BLaER1 treated with 17β-estradiol and CSF1 and Interleukin-3, amounts not matched to agents 10 nM and 100 nM (cell line): ENCODE measurements at regions not wholly inside any gene's neighbourhood (a gene's known extent, or its start where the extent isn't known, plus 50 kb on each side); places are given as distances from the start of the nearest gene placed in this dataset.

ENCODE experiments used
- H3K27ac ChIP-seq, 11 experiments: shearing (Covaris generic); formaldehyde crosslinking; 2 replicates each; pipeline ENCODE4 v1.8.1; 2022
- H3K27me3 ChIP-seq, 11 experiments: shearing (Covaris generic); formaldehyde crosslinking; 2 replicates each; pipeline ENCODE4 v1.8.1; 2022
- H3K36me3 ChIP-seq, 11 experiments: shearing (Covaris generic); formaldehyde crosslinking; 2 replicates each; pipeline ENCODE4 v1.8.1; 2022
- H3K4me1 ChIP-seq, 10 experiments: shearing (Covaris generic); formaldehyde crosslinking; 2 replicates each; pipeline ENCODE4 v1.8.1; 2022
- H3K4me2 ChIP-seq, 11 experiments: shearing (Covaris generic); formaldehyde crosslinking; 2 replicates each; pipeline ENCODE4 v1.8.1; 2022
- H3K4me3 ChIP-seq, 10 experiments: shearing (Covaris generic); formaldehyde crosslinking; 2 replicates each; pipeline ENCODE4 v1.8.1; 2022
- H3K9ac ChIP-seq, 11 experiments: shearing (Covaris generic); formaldehyde crosslinking; 2 replicates each; pipeline ENCODE4 v1.8.1; 2022
- H3K9me3 ChIP-seq, 11 experiments: shearing (Covaris generic); formaldehyde crosslinking; replicated peaks in 1 of 11; 2 replicates each; pipeline ENCODE4 v1.8.1; 2022
- H4K20me1 ChIP-seq, 11 experiments: shearing (Covaris generic); formaldehyde crosslinking; 2 replicates each; pipeline ENCODE4 v1.8.1; 2022
- Cebpa-rat ChIP-seq, 11 experiments: shearing (Covaris generic); IDR thresholded peaks; 2 replicates each; pipeline ENCODE4 v1.8.1; 2022

GRCh38 chr10:128485701-128486235 lies 359.5 kb upstream of the MKI67 start:
- no peaks in the 10 kb centered on the region for H3K36me3 ChIP-seq
- no peak overlapping the region for H3K4me2 ChIP-seq
- no peak overlapping the region for H3K27ac ChIP-seq
- H3K4me3 ChIP-seq = no peak overlapping the region
- peaks cover 0 to 37% (median 21%) of the 10 kb centered on the region in 10 experiments; a peak in 16 of 20 replicates for H3K4me1 ChIP-seq
- TF ChIP-seq Cebpa-rat (IDR thresholded peaks at IDR 0.05) = no peak
- H3K9me3 ChIP-seq = peaks cover 0 to 6% (median 0%) of the 10 kb centered on the region in 11 experiments; a peak in 3 of 22 replicates
- peaks cover 0 to 6% (median 0%) of the 10 kb centered on the region in 11 experiments; a peak in 1 of 22 replicates for H4K20me1 ChIP-seq
- H3K27me3 ChIP-seq = no peaks in the 10 kb centered on the region
- H3K9ac ChIP-seq = no peak overlapping the region

DNA sequence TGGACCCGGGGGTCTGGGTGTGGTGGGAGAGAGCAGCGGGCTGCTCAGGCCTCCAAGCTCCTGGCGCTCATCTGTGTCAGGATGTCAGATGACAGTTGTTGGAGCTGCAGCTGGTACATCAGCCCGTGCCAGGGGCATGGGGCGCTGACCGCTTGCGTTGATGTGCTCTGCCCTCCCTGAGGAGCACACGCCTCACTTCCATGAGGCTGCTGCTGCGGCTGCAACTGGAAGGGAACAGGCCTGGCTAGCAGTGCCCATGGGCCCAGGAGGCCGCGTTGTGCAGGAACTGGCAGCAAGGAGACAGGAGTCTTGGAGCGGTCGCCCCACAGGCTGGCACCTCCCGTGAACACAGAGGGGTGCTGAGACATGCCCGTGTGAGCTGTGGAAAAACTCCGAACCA lies 361.3 kb upstream of the MKI67 start:
- Histone ChIP-seq H3K4me3 (no peak overlapping the region), H3K9ac (no peak overlapping the region), H3K36me3 (no peaks in the 10 kb centered on the region), H3K27ac (no peak overlapping the region), H4K20me1 (peaks cover 0 to 6% (median 0%) of the 10 kb centered on the region in 11 experiments; a peak in 1 of 22 replicates), H3K27me3 (no peaks in the 10 kb centered on the region), H3K4me2 (peak overlapping the region in 4 of 11 experiments; percentile 21 to 89 (median 79); a peak in 6 of 22 replicates), H3K4me1 (peaks cover 0 to 30% (median 20%) of the 10 kb centered on the region in 10 experiments; a peak in 16 of 20 replicates), H3K9me3 (peaks cover 0 to 6% (median 0%) of the 10 kb centered on the region in 11 experiments; a peak in 3 of 22 replicates)
- no peak for TF ChIP-seq Cebpa-rat (IDR thresholded peaks at IDR 0.05)

DNA sequence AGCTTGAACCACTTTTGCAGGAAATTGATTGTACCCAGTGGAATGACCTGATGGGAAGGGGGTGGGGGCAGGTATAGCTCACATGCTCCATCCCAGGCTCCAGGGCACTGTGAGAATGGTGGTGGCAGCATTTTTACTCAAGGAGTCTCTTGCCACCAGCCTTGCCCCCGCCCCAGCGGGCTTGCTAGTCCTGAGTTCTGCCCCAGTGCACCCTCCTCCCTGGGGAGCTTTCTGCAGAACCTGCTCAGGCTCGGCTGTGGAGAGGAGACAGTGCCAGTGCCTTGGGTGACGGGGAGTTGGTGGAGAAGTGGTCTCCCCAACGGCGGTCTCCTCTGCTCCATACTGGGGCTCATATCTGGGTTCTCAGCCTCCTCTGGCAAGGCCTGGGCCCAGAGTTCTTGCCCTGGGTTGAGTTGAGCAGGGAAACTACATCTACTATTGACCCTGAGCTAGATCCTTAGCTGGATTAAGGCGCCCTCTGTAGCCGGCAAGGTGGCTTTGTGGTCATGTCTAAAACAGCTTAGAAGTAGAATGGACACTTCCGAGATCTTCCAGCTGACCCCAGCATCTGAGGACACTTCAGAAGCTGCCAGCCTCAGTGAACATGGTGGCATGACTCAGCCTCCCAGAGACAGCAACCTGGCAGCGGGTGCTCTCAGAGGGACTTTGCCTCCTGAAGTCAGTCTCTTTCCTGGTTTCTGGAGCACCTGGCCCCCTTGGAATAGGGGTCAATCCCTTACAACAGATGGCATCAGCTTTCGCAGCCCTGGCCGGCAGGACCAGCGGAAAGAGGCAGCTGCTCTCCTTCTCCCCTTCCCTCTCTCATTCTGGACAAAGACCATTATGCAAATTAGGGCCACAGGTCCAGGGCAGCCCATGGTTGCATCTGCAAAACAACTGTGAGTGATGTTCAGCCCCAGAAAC lies 363.4 kb upstream of the MKI67 start:
- Histone ChIP-seq H3K4me2 (peak overlapping the region in 10 of 11 experiments; percentile 4 to 89 (median 70); a peak in 18 of 22 replicates), H3K27ac (no peak overlapping the region), H3K27me3 (no peaks in the 10 kb centered on the region), H3K36me3 (no peaks in the 10 kb centered on the region), H4K20me1 (peaks cover 0 to 6% (median 0%) of the 10 kb centered on the region in 11 experiments; a peak in 1 of 22 replicates), H3K4me3 (no peak overlapping the region), H3K9me3 (peaks cover 0 to 6% (median 0%) of the 10 kb centered on the region in 11 experiments; a peak in 3 of 22 replicates), H3K4me1 (peaks cover 0 to 30% (median 20%) of the 10 kb centered on the region in 10 experiments; a peak in 16 of 20 replicates), H3K9ac (peak overlapping the region in 1 of 11 experiments; percentile 14; a peak in 1 of 22 replicates)
- TF ChIP-seq Cebpa-rat (IDR thresholded peaks at IDR 0.05) = no peak

DNA sequence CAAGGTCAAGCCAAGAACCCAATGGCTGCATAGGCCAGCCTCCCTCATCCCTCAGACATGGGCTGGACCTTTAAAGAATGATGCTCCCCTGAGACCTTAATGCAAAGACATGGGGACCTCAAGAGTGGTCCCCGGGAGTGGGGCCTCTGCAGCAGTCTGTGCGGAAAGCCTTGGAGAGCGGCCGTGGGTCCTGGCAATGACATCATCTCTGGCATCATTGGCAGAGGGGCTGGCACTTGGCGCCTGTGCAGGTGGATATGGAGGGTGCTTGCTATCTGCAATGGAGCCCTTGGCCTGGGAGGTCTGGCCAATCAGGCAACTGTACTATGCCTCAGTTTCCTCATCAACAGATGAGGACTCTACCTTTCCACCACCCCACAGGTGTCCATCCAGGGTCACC lies 365.5 kb upstream of the MKI67 start:
- peaks cover 0 to 6% (median 0%) of the 10 kb centered on the region in 11 experiments; a peak in 3 of 22 replicates for H3K9me3 ChIP-seq

DNA sequence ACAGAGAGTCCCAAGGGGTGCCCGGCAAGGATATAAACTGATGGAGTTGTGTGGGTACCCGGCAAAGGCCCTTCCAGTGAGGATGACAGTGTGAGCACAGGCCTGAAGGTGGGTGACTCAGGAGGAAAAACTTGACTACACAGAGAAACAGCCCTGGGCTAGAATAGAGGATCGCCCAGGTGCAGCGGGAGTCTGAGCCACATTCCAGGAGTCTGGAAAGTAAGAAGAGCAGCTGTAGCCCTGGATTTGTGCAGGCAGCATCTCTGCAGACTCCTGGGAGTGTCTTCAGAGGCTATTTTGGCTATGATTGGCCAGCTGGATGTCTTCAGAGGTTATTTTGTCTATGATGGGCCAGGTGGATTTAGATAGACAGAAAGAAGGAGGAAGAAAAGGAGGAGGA lies 367.6 kb upstream of the MKI67 start:
- Histone ChIP-seq H3K36me3 (no peaks in the 10 kb centered on the region), H3K9me3 (no peaks in the 10 kb centered on the region), H4K20me1 (peaks cover 0 to 6% (median 0%) of the 10 kb centered on the region in 11 experiments; a peak in 1 of 22 replicates), H3K27me3 (no peaks in the 10 kb centered on the region), H3K4me1 (peaks cover 0 to 30% (median 24%) of the 10 kb centered on the region in 10 experiments; a peak in 16 of 20 replicates), H3K4me3 (no peak overlapping the region), H3K4me2 (no peak overlapping the region), H3K9ac (no peak overlapping the region), H3K27ac (no peak overlapping the region)
- no peak for TF ChIP-seq Cebpa-rat (IDR thresholded peaks at IDR 0.05)

More for the DNA sequence above, 365.5 kb upstream of the MKI67 start:
- H3K36me3 ChIP-seq = no peaks in the 10 kb centered on the region
- H3K4me1 ChIP-seq = peaks cover 0 to 45% (median 32%) of the 10 kb centered on the region in 10 experiments; a peak in 16 of 20 replicates
- no peak overlapping the region for H3K4me2 ChIP-seq
- H3K4me3 ChIP-seq = no peak overlapping the region
- no peak overlapping the region for H3K27ac ChIP-seq
- peaks cover 0 to 6% (median 0%) of the 10 kb centered on the region in 11 experiments; a peak in 1 of 22 replicates for H4K20me1 ChIP-seq
- no peak for TF ChIP-seq Cebpa-rat (IDR thresholded peaks at IDR 0.05)
- no peak overlapping the region for H3K9ac ChIP-seq
- H3K27me3 ChIP-seq = no peaks in the 10 kb centered on the region

DNA sequence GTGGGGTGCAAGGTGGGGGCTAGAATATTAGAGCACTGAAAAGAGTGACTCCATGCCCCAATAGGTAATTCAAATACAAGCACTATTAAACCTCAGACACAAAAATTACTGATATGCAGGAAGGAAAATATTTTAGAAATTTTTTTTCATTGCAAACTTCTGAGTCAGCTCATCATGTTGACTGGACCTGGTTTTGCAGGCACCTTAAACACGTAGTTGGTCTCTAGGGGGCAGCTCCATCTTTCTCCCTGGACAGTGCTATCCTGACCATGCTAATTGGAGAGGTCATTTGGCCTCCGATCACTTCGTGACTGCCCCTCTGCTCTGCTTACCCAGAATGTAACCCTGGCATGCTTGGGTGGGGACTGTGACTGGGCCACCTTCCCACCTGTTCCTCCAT lies 368.4 kb upstream of the MKI67 start:
- Histone ChIP-seq H3K9me3 (no peaks in the 10 kb centered on the region), H3K9ac (no peak overlapping the region), H3K4me2 (peak overlapping the region in 1 of 11 experiments; percentile 63; a peak in 1 of 22 replicates), H3K27ac (no peak overlapping the region), H3K27me3 (no peaks in the 10 kb centered on the region), H3K36me3 (no peaks in the 10 kb centered on the region), H3K4me1 (peaks cover 0 to 25% (median 16%) of the 10 kb centered on the region in 10 experiments; a peak in 15 of 20 replicates), H4K20me1 (no peaks in the 10 kb centered on the region), H3K4me3 (no peak overlapping the region)
- no peak for TF ChIP-seq Cebpa-rat (IDR thresholded peaks at IDR 0.05)

DNA sequence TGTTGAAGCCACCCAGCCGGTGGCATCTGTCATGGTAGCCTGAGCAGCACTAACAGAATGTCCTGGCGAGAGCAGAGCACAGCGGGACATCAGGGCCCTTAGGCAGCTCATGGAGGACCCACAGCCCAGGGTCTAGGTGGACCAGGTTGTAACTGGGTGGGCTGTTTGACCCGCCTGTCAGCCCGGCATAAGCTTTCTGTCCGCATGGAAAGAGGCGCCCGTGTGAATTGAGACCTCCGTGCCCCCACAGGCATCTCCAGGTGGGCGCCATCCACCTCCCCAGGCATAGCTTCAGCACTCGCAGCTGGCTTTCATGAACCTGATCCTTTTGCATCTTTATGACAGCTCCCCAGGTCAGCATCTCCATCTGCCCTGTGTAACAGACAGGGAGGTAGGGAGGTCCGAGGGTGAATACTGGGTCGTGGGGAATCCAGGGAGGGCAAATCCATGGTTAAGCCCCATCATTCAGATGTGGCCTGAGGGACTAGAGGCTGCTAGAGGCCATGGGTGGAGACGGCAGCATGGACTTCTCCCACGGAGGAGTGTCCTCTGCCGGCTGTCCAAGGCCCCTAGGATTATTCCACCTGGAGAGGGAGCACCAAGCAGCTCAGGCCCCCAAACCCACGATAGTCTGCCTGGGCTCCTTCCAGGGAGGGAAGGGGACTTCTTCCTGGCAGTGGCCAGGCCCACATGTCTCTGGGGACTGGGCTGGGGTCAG lies 371.6 kb upstream of the MKI67 start:
- Histone ChIP-seq H3K27me3 (no peaks in the 10 kb centered on the region), H3K4me2 (no peak overlapping the region), H4K20me1 (no peaks in the 10 kb centered on the region), H3K27ac (no peak overlapping the region), H3K9me3 (no peaks in the 10 kb centered on the region), H3K4me1 (peaks cover 0 to 18% (median 12%) of the 10 kb centered on the region in 10 experiments; a peak in 13 of 20 replicates), H3K9ac (no peak overlapping the region), H3K36me3 (no peaks in the 10 kb centered on the region), H3K4me3 (no peak overlapping the region)
- no peak for TF ChIP-seq Cebpa-rat (IDR thresholded peaks at IDR 0.05)

DNA sequence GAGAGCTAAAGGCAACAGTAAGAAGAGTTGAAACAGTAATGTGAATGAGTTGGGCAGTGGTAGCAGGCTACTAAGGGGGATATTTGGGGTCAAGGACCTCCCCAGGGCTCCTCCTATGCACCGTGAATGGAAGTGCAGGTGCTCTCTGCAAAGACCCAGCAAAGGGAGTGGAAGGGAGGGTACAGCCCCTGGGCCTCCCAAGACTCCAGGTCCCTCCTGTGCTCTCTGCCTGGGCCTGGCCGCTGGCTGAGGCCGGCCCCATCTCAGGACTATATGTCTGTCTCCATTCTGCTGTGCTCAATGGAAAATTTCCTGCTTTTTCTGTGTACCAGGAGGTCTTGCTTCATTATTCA lies 372.1 kb upstream of the MKI67 start:
- TF ChIP-seq Cebpa-rat (IDR thresholded peaks at IDR 0.05) = no peak

More for the DNA sequence above, 372.1 kb upstream of the MKI67 start:
- Histone ChIP-seq H3K4me2 (no peak overlapping the region), H3K4me1 (peaks cover 0 to 18% (median 12%) of the 10 kb centered on the region in 10 experiments; a peak in 13 of 20 replicates), H3K27ac (no peak overlapping the region), H3K36me3 (no peaks in the 10 kb centered on the region), H3K9ac (no peak overlapping the region), H3K27me3 (no peaks in the 10 kb centered on the region), H3K9me3 (no peaks in the 10 kb centered on the region), H3K4me3 (no peak overlapping the region), H4K20me1 (no peaks in the 10 kb centered on the region)
